LNCaP clone FGC (cell line): ENCODE measurements at regions not wholly inside any gene's neighbourhood (a gene's known extent, or its start where the extent isn't known, plus 50 kb on each side); places are given as distances from the start of the nearest gene placed in this dataset.
"Not testable (repeated sequence)": the region's sequence is repeated elsewhere in the genome, so short reads cannot be mapped to it uniquely, and the experiment has no call there.

Experiments used
- DNase-seq: peaks from one replicate; pipeline ENCODE4 v3.0.0-alpha.2; 2011; ENCODE audit warnings: low read depth
- H3K4me3 ChIP-seq: 2 replicates; pipeline ENCODE4 v1.5.1; 2011; ENCODE audit warnings: mild to moderate bottlenecking, low read depth, low read length, control low read depth
- CTCF ChIP-seq: IDR thresholded peaks from 2 replicates; pipeline ENCODE4 v1.5.1; 2012; ENCODE audit warnings: mild to moderate bottlenecking; ENCODE audit not compliant: control insufficient read depth, insufficient read depth; ENCODE audit errors: extremely low read depth

GRCh38 chr10:120788771-120789170 lies 62.4 kb upstream of the WDR11 start:
- no peak for DNase-seq
- H3K4me3 ChIP-seq, result no peak overlapping the region
- TF ChIP-seq CTCF, result no peak

- no peak for TF ChIP-seq CTCF
- no peak overlapping the region for H3K4me3 ChIP-seq
- no peak for DNase-seq
Observed at GRCh38 chr10:120789303-120790203, 61.6 kb upstream of the WDR11 start.

GRCh38 chr10:120791316-120791715 lies 59.8 kb upstream of the WDR11 start:
- TF ChIP-seq CTCF, result no peak
- DNase-seq, result no peak
- H3K4me3 ChIP-seq, result no peak overlapping the region

GRCh38 chr10:120793088-120793487 lies 58.1 kb upstream of the WDR11 start:
- TF ChIP-seq CTCF, result no peak
- H3K4me3 ChIP-seq, result no peak overlapping the region
- no peak for DNase-seq

- DNase-seq, result no peak
- TF ChIP-seq CTCF, result no peak
- no peak overlapping the region for H3K4me3 ChIP-seq
Observed at GRCh38 chr10:120794390-120794789, 56.8 kb upstream of the WDR11 start.

GRCh38 chr10:120798276-120798675 lies 52.9 kb upstream of the WDR11 start:
- not testable (repeated sequence) for H3K4me3 ChIP-seq, DNase-seq

- no peak for TF ChIP-seq CTCF
- H3K4me3 ChIP-seq, result no peak overlapping the region
- no peak for DNase-seq
Observed at GRCh38 chr10:120799849-120800248, 51.3 kb upstream of the WDR11 start.
